ENCODE measurements at regions not wholly inside any gene's neighbourhood (a gene's known extent, or its start where the extent isn't known, plus 50 kb on each side); places are given as distances from the start of the nearest gene placed in this dataset.

- no peak for TF ChIP-seq GATA2 (IDR thresholded peaks at IDR 0.05; ENCODE audit: low read depth, low read length)
- TF ChIP-seq GATA3 (IDR thresholded peaks at IDR 0.05; ENCODE audit: low read depth, low read length), result no peak
Observed at GRCh38 chr13:79771493-79771892, 290.5 kb downstream of the NDFIP2 start.
